GM12892 (cell line): ENCODE measurements at regions not wholly inside any gene's neighbourhood (a gene's known extent, or its start where the extent isn't known, plus 50 kb on each side); places are given as distances from the start of the nearest gene placed in this dataset.

Source experiments
- DNase-seq: peaks from one replicate; pipeline ENCODE4 v3.0.0; 2011; ENCODE audit not compliant: insufficient read length
- FAIRE-seq: peaks from 2 replicates; lab custom pipeline; 2011; peaks lifted over from hg19 to GRCh38; lab: Jason Lieb, UNC
- POLR2A ChIP-seq: IDR thresholded peaks from 2 replicates; pipeline ENCODE4 v1.6.1; 2011; ENCODE audit warnings: low read depth, low read length, control low read depth
- POLR2AphosphoS5 ChIP-seq: IDR thresholded peaks from 2 replicates; pipeline ENCODE4 v1.6.1; 2011; ENCODE audit warnings: low read depth, low read length, control low read depth
- TAF1 ChIP-seq: IDR thresholded peaks from 2 replicates; pipeline ENCODE4 v1.6.1; 2011; ENCODE audit warnings: low read depth, mild to moderate bottlenecking, control low read depth, low read length, borderline replicate concordance

- TF ChIP-seq TAF1 (no peak), POLR2A (no peak), POLR2AphosphoS5 (no peak)
- DNase-seq: no peak
- no peak for FAIRE-seq
Measured at GRCh38 chr4:161097821-161098220, 1066.0 kb downstream of the FSTL5 start.

- DNase-seq (no peak), FAIRE-seq (no peak)
- TF ChIP-seq TAF1 (no peak), POLR2A (no peak), POLR2AphosphoS5 (no peak)
Measured at GRCh38 chr4:161061046-161061445, 1102.8 kb downstream of the FSTL5 start.
